ES-I3 (cell line): ENCODE measurements at regions not wholly inside any gene's neighbourhood (a gene's known extent, or its start where the extent isn't known, plus 50 kb on each side); places are given as distances from the start of the nearest gene placed in this dataset.

Source experiments
- H3K36me3 ChIP-seq: 2 replicates; pipeline ENCODE4 v1.6.1; 2013; ENCODE audit warnings: mild to moderate bottlenecking, low read length, control low read depth, moderate library complexity; ENCODE audit not compliant: insufficient read depth
- H3K4me1 ChIP-seq: 2 replicates; pipeline ENCODE4 v1.6.1; 2013; ENCODE audit warnings: mild to moderate bottlenecking, control low read depth, low read length; ENCODE audit not compliant: insufficient read depth
- H3K9ac ChIP-seq: 2 replicates; pipeline ENCODE4 v1.6.1; 2013; ENCODE audit warnings: low read depth, mild to moderate bottlenecking, low read length, moderate library complexity
- H3K9me3 ChIP-seq: 2 replicates; pipeline ENCODE4 v1.6.1; 2013; ENCODE audit warnings: mild to moderate bottlenecking, low read length, moderate library complexity; ENCODE audit not compliant: control insufficient read depth, insufficient read depth

DNA sequence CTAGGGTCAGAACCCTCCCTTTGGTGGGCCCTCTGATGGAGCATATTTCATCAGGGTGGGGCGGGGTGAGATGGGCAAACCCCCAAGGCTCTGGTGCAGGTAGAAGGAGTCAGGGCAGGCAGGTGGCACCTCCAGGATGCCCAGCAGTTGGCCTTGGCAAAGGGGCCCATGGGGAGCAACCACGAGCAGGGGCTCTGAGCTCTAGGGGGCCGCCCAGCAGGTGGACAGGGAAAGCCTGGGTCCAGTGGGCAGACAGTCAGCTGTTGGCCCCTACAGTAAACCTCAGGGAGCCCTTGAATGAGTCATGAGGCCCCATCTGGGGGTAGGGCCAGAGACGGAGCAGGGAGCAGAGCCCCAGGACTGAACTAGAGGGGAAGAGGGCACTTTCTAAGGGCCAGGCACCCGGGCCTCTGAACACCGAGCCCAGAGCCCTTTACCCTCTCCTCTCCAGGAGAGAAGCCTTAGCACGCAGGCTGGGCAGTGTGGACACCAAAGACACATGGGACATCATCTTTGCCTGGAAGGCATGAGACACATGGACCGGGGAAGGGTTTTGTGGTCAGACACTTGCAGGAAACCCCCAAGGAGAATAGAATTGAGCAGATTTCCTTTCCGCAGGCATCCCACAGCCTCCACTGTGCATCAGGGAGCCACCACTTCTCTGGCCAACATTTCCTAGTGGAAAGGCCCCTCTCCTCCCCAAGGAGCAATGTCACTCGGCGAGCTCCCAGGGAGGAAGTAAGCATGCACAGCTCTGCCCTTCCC lies 257.3 kb downstream of the GLI2 start:
- no peaks in the 10 kb centered on the region for H3K36me3 ChIP-seq
- H3K9me3 ChIP-seq: no peaks in the 10 kb centered on the region
- no peak overlapping the region for H3K9ac ChIP-seq
- no peaks in the 10 kb centered on the region for H3K4me1 ChIP-seq

DNA sequence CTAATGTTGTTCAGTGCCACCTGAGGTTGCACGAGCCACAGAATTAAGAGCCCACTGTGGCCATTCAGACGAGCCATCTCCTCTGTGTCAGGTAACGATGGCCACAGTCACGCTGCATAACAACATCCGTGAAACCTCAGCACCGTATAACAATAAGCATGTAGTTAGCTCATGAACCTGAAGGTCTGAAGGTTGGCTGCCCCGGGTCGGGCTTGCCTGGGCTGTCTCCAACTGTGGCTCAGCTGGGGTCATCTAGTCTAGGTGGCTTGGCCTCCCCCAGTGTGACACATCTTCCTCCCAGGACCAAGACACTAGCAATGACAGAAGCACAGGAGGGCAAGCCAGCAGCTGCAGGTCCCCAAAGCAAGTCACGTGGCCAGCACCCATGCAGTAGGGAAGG lies 258.0 kb downstream of the GLI2 start:
- Histone ChIP-seq H3K9me3 (no peaks in the 10 kb centered on the region), H3K9ac (no peak overlapping the region), H3K36me3 (no peaks in the 10 kb centered on the region), H3K4me1 (no peaks in the 10 kb centered on the region)

DNA sequence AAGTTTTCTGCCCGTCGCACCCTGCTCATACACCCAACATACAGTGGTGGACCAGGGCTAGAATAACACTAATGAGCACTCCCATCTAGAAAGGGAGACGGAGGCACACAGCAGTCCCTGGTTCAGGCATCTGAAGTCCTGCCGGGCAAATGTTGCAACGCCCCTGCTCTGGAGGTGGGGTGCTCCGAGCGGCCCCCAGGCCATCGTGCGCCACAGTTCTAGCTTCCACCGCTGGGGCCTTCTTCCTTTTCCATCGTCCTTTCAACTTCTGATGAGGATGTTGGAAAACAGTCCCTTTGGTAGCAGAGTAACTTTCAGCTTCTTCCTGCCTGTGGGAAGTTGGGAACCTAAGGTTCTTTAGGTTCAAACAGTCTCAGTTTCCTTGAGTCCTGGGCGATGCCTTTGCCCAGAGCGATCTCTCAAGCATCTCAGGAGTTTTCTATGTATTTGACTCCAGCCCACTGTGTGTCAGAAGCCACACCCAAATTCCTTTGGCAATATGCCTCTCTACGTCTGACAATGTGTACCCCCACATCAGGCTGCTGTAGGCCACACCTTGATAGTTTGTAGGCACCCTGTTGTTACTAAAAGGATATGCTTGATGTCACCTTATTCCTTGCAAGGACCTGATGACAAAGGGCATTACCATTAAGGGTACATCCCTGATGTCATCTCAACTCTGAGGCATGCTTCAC lies 258.8 kb downstream of the GLI2 start:
- Histone ChIP-seq H3K4me1 (no peaks in the 10 kb centered on the region), H3K36me3 (no peaks in the 10 kb centered on the region), H3K9me3 (no peaks in the 10 kb centered on the region), H3K9ac (no peak overlapping the region)

DNA sequence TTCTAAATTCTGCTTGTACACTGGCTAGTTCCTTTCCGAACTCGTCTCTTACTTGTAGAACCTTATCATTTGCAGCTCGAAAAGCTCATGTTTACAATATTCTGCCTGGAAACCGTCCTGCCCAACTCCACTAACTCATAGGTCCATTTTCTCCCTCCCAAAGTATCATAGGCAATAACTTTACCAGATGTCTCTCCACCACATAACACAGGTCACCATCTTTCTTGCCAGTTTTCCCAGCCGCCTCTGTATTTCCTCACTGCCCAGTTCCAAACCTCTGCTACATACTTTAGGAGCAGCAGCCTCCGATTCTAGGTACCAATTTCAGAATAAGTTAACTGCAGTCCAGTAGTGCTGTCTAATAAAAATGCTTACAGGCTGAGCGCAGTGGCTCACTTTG lies 259.5 kb downstream of the GLI2 start:
- no peaks in the 10 kb centered on the region for H3K9me3 ChIP-seq
- no peaks in the 10 kb centered on the region for H3K36me3 ChIP-seq
- no peaks in the 10 kb centered on the region for H3K4me1 ChIP-seq
- no peak overlapping the region for H3K9ac ChIP-seq

DNA sequence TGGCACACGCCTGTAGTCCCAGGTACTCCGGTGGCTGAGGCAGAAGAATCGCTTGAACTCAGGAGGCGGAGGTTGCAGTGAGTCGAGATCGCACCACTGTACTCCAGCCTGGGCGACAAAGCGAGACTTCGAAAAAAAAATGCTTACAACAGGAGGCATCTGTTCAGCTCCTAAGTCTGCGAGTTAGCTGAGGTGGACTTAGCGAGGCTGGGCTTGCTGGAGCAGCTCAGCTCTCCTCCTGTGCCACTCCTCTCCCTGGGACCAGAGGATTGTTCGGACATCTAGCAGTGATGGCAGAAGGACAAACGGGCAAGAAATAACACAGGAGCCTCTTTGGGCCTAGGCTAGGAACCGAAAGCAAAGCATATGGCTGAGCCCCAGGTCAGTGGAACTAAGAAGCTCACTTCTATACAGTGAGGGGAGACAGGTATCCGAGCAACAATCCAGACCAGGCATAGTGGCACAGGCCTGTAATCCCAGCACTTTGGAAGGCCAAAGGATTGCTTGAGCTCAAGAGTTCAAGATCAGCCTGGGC lies 260.1 kb downstream of the GLI2 start:
- no peaks in the 10 kb centered on the region for H3K4me1 ChIP-seq
- H3K9me3 ChIP-seq: no peaks in the 10 kb centered on the region
- no peaks in the 10 kb centered on the region for H3K36me3 ChIP-seq
- H3K9ac ChIP-seq: no peak overlapping the region

DNA sequence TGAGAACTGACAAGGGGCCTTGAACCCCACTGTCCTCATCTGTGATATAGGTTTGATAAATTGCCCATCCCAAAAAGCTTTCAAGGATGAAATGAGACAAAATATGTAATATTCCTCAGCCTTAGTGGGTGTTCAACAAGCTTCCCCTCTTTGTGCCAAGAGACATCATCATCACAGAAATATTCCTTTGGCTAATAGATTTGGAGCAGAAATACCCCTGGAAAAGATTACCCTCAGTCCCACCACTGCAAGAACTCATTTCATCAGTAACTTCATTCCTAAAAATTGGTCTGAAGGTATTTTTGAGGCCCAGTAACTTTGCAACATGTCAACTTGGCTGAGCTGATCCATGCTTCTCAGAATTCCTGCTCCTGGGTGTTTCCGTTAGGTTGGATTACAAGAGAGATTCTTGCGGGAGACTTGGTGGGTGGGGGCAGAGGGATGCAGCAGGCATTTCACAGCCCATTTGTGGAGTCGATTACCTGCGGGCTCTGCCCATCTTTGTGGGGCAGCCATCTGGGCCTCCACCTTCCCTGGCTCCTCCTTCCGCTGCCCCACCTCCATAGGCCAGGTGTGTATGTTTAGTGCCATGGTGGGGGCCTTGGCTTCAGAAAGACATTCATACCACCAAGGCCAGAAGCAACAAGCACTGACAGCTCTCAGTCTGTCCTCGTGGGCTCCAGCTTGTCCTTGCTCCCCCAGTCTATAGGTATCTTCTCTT lies 263.9 kb downstream of the GLI2 start:
- Histone ChIP-seq H3K36me3 (no peaks in the 10 kb centered on the region), H3K4me1 (peaks cover 12% of the 10 kb centered on the region), H3K9me3 (no peaks in the 10 kb centered on the region; the same call in 1 of the 2 replicates), H3K9ac (no peak overlapping the region)

DNA sequence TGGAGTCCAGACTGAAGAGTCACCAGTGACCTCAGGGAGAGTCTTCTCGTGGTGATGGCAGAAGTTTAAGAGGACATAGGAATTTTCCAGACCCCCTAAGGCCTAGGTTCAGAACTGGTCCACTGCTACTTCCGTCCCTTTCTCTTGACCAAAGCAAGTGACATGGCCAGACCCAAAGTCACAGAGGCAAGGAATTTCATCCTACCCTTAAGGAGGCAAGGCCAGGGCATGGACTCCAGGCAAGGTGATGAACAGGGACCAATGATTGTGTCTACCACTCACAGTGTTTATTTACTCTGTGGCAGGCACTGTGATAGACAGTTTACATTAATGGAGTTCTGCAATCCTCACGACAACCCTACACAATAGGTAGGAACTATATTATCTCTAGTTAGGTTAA lies 265.1 kb downstream of the GLI2 start:
- Histone ChIP-seq H3K36me3 (no peaks in the 10 kb centered on the region), H3K4me1 (peaks cover 12% of the 10 kb centered on the region), H3K9ac (no peak overlapping the region), H3K9me3 (no peaks in the 10 kb centered on the region; the same call in 1 of the 2 replicates)

DNA sequence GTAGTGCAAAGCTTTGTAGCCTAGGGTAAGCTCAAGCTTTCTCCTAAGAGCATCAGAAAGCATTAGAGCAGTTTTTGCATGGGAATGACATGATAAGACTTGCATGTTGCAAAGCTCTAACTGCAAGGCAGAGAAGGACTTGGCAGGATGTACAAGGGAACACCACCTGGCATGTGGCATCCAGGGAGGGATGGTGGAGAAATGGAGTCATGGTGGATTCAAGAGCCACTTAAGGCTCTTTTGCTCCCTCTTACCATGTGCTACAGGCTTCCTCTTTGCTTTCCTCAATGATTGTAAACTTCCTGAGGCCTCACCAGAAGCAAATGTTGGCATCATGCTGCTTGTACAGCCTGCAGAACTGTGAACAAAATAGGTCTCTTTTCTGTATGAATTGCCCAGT lies 266.0 kb downstream of the GLI2 start:
- Histone ChIP-seq H3K36me3 (no peaks in the 10 kb centered on the region), H3K9ac (no peak overlapping the region), H3K9me3 (no peaks in the 10 kb centered on the region; the same call in 1 of the 2 replicates), H3K4me1 (peaks cover 12% of the 10 kb centered on the region)

DNA sequence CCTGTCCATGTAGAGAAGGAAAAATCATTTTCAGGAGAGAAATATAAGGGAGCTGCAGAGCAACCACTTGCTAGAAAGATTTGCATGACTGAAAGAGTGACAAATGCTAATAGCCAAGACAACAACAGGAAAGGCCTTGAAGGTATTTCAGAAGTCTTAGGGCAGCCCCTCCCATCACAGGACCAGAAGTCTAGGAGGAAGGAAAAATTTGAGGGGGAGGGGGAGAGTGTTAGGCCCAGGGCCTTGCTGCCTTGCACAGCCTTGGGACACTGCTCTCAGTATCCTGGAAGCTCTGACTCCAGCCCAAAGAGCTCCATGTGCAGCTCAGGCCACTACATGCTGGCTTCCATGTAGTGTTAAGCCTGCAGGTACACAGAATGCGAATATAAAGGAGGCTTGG lies 266.9 kb downstream of the GLI2 start:
- Histone ChIP-seq H3K4me1 (peaks cover 12% of the 10 kb centered on the region), H3K36me3 (no peaks in the 10 kb centered on the region), H3K9me3 (no peaks in the 10 kb centered on the region; the same call in 1 of the 2 replicates), H3K9ac (no peak overlapping the region)

DNA sequence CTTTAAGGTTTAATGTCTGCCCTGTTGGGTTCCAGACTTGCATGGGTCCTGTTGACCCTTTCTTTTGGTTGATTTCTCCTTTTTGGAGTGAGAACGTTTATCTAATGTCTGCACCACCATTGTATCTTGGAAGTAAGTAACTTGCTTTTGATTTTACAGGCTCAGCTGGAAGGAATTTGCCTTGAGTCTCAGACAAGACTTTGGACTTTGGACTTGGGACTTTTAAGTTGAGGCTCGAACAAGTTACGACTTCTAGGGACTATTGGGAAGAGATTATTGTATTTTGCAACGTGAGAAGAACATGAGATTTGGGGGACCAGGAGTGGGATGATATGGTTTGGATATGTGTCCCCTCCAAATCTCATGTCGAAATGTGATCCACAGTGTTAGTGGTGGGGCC lies 267.7 kb downstream of the GLI2 start:
- no peaks in the 10 kb centered on the region for H3K36me3 ChIP-seq
- H3K9ac ChIP-seq: no peak overlapping the region
- no peaks in the 10 kb centered on the region; the same call in 1 of the 2 replicates for H3K9me3 ChIP-seq
- H3K4me1 ChIP-seq: peaks cover 12% of the 10 kb centered on the region

DNA sequence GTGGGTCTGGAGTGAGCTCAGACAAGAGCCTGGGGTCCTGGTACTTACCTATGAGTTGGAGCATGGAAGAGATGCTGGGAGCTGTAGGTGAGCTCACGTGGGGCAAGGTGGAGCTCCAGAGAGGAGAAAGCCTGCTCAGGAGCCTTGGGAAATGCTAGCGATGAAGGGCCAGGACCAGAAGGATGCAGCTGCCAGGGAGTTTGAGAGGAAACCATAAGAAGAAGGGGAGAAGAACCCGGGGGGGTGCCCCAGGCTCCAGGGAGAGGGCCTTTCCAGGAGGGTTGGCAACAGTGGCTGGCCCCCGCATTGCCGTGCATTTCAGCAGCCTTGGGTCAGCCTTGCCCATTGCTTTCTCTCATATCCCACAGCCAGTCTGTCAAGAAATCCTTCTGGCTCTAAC lies 268.7 kb downstream of the GLI2 start:
- no peak overlapping the region for H3K9ac ChIP-seq
- no peaks in the 10 kb centered on the region for H3K36me3 ChIP-seq
- H3K9me3 ChIP-seq: no peaks in the 10 kb centered on the region; the same call in 1 of the 2 replicates
- peaks cover 12% of the 10 kb centered on the region for H3K4me1 ChIP-seq

DNA sequence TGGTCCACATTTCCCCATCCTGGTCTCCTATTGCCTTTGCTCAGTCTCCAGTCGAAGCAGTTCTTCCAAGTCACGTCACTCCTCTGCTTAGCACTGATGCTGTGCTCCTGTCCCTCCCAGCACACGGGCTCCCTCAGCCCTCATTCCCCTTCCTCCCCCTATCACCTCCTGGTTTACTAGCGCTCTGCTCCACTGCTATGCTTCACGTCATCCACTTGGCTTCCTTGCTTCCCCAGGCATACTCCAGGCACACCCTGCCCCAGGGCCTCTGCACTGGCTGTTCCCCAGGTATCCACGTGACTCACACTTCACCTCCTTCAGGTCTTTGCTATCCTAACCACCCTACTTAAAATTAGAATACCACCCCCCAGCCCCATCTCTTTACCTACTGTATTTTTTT lies 269.3 kb downstream of the GLI2 start:
- Histone ChIP-seq H3K9ac (no peak overlapping the region), H3K4me1 (peaks cover 12% of the 10 kb centered on the region), H3K9me3 (no peaks in the 10 kb centered on the region; the same call in 1 of the 2 replicates), H3K36me3 (no peaks in the 10 kb centered on the region)

DNA sequence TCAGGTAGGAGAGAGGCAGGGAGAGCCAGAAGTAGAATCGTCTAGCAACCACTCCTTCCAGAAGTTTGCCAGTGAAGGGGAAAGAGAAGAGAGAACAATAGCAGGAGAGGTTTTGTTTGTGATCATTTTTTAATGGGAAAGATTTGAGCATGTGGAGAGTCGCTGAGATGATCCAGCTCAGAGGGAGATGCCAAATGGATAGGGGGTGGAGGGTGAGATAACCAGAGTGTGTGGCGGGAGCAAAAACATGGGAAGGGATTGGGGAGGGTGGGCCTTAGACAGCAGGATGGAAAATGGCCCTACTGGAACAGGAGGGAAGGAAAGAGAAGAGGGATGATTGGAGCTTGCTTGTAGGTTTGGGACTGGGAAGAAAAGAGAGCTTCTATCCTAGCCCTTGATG lies 269.8 kb downstream of the GLI2 start:
- Histone ChIP-seq H3K9me3 (no peaks in the 10 kb centered on the region; the same call in 1 of the 2 replicates), H3K36me3 (no peaks in the 10 kb centered on the region), H3K9ac (no peak overlapping the region), H3K4me1 (peaks cover 12% of the 10 kb centered on the region)

DNA sequence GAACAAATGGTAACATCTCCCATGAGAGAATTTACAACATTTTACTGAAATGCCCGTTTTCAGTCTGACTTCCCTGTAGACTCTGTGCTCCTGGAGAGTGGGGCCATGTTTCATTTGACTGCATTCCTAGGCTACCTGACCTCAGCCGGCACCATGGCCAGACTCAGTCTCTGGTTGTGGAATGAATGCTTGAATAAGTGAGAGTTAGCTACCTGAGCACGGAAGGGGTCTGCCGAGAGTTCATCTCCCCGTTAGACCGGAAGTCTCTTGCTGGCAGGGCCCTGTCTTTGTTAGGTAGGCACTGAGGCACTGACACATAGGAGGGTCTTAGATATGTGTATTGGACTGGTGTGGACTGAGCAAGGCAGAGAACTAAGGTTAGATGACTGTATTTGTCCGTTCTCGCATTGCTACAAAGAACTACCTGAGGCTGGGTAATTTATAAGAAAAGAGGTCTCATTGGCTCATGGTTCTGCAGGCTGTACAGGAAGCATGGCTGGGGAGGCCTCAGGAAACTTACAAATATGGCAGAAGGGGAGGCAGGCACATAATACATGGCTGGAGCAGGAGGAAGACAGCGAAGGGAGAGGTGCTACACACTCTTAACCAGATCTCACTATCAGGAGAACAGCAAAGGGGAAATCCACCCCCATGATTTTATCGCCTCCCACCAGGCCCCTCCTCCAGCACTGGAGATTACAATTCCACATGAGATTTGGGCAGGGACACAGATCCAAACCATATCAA lies 271.2 kb downstream of the GLI2 start:
- Histone ChIP-seq H3K36me3 (no peaks in the 10 kb centered on the region), H3K9me3 (no peaks in the 10 kb centered on the region; the same call in 1 of the 2 replicates), H3K4me1 (peaks cover 11% of the 10 kb centered on the region), H3K9ac (no peak overlapping the region)
